HG03064 (cell line): ENCODE measurements at regions not wholly inside any gene's neighbourhood (a gene's known extent, or its start where the extent isn't known, plus 50 kb on each side); places are given as distances from the start of the nearest gene placed in this dataset.
"Not testable (repeated sequence)": the region's sequence is repeated elsewhere in the genome, so short reads cannot be mapped to it uniquely, and the experiment has no call there.

Experiments
- ATAC-seq: cut with Tn5 transposase; IDR thresholded peaks from one replicate; pipeline ENCODE4 v1.9.1; 2021; ENCODE audit warnings: low read depth; ENCODE audit not compliant: unreplicated experiment

DNA sequence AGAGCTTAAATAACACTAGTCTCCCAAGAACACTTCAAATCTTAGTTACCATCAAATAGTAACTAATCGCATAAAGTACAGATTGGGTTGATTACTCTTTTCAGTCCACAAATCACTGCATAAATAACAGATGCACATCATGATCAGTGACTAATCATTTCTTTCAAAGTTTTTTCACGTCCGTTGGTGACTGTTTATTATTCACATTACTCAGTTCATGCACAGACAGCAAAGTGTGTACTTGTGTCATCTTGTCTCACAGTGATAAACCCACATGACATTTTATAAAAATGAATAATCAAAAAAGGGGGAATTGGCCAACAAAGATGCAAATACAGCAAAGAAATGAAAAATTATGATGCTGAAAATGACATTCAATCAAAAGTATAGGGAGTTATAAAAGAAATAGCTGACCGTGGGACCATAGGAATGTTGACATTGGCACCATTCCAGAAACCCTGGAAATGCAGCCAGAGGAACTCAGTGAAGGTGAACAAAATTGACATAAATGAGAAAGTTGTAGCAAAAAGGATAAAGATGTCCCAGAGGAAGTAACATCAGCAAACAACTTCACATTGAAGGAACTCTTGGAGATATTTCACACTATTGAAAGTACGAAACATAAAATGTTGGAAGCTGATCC is 161.5 kb downstream of the SOX3 start:
- no peak for ATAC-seq

DNA sequence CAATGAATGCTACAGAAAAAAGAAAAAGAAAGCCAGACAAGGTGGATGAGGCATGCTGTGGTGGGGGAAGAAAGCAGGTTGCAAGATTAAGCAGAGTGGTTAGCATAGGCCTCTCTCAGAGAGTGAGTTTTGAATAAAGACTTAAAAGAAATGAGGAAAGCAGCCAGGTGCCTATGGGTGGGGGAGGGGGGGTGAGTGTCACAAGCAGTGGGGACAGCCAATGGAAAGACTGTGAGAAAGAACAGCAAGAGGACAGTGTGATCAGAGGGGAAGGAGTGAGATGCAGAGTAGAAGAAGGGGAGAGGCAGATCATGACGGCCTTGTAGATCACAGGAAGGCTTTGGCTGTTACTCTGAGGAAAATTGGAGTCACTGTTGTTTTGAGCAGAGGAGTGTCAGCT is 162.5 kb downstream of the SOX3 start:
- ATAC-seq, result no peak

DNA sequence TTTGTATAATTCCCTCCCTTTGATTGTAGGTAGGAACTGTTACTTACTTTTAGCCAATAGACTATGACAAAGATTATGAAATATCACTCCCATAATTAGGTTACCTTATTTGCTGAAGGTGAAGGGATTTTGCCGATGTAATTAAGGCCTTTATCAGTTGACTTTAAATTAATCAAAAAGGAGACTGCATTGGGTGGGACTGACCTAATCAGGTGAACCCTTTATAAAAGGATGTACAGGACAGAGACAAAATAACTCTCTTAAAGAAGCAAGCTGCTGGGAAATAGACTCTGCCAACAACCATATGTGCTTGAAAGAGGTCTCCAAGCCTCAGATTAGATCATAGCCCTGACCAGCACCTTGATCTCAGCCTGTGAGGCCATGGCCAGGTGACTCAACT is 167.6 kb downstream of the SOX3 start:
- no peak for ATAC-seq

DNA sequence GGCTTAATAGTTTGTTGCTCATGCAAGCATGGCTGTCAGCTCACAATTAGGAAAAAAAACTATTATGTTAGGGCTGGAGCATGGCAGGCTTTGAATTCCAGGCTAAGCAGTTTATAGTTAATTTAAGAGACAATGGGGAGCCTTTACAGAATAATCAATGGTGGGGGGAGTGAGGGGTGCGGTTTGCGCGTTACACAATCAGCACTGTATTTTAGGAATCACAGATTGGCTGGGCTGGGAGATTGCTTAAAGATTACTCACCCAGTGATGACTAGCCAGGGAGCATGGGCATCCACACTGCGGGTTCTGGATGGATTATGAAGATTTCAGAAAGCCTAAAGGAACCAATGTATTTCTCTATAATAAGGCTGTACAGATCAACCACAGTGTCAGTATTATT is 186.6 kb downstream of the SOX3 start:
- ATAC-seq, result no peak

DNA sequence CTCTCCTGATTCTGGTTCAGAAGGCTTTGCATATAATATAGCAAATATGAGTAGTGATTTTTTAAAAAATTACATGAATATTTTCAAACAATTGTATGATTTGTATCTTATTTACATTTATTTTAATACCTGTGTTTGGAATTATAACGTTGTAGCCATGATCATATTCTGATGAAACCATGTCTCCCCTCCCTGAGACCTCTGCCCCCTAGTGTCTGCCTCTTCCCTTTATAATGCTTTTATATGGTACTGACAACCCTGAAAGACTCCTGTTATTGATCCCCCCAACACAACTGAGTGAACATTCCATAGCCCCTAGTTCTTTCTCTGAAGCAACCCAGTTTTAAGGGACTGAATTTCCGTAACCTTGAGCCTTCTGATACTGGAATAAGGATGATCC is 187.4 kb downstream of the SOX3 start:
- ATAC-seq, result no peak

DNA sequence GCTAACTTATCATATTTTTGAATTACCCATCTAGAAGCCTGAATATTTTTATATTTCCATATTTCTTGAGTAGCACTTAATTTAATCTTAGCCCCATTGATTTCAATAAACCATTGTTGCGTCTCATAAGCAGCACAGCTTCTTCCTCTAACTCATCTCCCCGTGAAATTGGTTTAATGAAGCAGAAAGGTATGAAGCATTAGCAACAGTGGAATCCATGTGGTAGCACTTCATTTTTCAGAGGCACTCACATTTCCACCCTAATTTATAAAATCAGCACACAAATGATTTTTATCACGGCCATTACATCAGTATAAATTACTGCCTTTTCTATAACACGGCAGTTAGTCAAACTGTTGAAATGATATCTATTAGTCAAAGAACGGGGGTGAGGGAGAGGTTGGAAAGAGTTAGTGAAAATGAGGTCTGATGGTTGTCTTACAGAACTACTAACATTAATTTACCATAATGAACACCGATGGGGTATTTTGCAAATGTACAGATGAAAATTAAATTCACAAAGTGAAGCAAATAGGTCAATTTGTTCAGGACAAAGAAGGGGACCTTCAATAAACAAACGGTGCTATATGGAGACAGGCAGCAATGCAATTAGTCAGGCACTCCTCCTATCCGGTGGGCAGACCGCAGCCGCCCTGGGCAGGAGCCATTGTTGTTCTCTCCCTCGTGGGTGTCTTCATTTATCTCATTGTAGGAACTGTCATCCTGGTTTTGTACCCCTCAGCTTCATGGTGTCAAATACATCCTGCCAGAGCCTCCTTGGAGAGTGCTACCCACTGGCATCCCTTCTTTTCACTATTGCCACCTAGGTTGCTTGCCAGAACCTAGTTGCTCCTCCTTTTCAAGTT is 205.7 kb downstream of the SOX3 start:
- no peak for ATAC-seq

DNA sequence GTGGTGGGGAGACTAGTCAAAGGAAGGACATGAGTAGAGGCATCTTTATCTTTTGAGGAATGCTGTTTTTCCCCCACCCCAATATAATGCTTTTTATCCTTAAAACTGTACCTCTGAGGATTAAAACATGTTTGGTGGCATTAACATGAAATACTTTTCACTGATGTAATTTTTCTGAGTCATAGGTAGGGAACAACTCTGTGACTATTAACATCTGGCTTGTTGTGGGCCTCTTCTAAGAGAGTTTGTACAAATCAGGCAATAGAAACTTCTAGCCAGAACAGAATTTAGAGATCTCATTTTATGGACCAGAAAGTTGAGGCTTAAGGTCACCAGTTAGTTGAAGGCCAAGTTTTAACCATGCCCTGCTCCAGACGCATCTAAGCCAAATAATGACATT is 207.6 kb downstream of the SOX3 start:
- no peak for ATAC-seq

DNA sequence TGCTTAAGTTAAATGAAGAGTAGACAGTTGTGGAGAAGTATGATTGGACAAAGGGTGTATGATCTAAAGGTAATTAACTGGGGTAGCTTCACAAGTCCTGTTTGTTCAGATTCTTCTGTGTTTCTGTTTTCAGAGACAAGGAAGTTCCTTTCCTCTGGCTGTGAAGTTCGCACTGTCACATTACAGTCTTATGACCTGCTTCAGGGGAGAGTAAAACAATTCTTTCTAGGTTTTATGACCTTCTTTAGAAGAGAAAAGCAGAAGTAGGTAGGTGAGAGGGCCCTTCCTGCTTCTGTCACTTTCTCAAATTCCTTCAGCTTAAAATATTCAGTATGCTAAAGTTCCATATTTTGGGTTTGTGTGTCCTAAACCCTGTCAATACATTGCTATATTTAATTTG is 211.9 kb downstream of the SOX3 start:
- ATAC-seq, result no peak

DNA sequence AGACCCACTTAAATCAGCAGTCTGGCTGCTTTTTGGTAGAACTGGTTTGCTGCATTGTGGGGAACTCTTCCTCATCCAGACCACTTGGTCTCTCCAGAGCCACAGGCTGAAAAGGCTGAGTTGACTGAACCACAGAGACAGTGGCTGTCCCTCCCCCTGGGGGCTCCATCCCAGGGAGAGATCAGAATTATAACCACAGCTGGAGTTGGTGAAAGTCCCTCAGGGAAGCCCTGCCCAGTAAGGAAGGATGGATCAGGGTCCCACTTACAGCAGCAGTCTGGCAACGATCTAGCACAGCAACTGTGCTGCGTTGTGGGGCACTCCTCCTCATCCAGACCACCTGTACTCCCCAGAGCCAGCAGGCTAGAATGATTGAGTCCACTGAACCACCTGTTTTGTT is 212.7 kb downstream of the SOX3 start:
- ATAC-seq, result no peak

DNA sequence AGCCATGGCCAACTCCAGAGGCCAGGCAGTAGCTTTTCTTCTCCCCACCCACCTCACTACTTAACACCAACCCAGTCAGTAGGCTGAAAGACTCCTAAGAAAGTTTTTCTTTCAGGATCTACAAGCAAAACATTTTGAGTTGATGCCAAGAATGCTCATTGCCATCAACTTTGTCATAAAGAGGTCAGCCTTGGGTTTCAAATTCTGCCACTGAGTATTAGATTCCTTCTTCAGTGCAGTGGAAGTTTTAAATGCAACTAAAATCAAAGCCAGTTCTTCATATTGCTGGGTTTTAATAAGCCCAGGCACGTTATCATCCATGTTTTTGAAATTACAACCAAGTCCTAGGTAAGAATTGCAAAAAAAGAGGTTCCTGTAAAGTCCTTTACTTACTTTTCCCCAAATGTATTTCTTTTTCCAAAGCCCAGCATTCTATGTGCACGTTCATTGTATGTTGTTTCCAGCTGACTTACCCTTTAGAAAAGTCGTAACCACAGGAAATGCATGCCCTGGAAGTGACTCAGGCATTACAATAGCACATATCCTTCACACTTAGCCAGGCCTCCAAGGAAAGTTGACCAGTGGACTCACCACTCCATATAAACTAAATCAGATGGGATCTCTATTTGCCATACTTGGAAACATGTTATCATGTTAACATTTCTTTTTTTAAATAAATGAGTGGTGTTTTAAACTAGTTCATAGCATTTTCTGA is 229.9 kb downstream of the SOX3 start:
- no peak for ATAC-seq

DNA sequence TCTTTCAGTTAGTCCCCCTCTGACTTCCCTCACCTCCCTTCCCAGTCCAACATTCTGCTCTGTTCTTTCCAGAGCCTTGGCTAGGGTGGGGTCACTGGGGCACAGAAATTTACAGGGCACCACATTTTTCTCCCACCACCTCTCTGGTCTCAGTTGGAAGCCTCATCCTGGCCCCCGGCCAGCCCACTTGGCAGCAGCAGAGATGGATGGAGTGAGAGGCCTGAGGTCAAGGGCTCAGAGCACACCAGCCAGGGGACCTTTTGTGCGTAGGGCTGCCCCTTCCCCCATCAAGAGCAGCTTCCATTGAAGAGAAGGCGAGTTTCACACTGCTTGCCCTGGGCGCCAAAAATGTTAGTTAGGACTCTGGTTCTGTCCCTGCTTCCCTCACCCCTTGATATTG is 230.9 kb downstream of the SOX3 start:
- no peak for ATAC-seq

DNA sequence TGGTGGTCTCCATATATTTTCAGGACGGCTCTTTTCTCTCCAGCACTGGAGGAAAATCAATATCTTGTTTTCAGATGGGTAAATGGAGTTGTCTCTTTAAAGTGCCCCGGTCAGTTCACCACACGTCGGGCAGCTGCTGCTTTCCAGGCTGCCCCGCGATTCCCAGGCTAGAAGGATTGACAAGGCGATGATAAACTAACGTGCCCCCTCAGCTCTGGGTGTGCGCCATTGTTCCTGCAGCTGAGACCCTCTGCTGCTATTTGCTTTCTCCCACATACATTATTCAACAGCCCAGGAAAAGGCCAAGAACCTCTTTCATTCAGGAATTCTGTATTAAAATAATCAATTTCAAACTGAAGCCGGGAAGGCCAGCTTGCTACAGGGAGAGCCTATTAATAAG is 254.5 kb downstream of the SOX3 start:
- no peak for ATAC-seq

DNA sequence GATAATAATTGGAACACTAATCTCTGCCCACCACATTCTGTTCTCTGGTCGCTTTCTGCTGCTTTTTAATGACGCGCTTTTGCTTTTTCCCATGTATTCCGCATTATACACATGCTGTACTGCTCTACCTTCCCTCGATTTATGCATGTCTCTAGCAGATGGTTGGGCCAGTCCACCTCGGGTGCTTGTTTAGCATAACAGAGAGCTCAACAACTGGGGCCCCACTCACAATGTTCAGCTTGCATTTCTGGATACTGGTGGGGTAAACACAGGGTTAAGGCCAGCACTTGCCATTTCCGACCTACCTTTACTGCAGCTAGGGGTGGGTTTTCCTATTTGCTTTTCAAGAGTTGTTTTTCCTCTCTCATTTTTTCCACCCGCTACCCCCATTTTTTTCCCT is 255.8 kb downstream of the SOX3 start:
- no peak for ATAC-seq

DNA sequence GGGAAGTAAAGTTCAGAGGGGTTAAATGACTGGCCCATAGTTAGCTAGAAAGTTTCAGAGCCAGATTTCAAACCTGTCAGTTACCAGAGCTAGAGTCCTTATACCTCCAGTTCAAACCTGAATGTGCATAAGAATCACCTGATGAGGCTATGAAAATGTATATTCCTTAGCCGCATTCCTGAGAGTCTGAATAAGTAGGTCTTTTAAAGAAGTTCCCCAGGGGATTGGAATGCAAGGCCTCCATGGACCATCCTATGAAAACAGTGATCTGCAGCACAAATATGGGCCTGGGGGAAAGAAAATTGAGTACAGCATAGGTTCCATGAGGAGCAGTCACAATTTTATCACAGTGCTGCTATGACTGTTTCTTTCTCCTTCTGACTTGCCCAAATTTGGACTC is 263.9 kb upstream of the CXorf66 start:
- ATAC-seq, result no peak

DNA sequence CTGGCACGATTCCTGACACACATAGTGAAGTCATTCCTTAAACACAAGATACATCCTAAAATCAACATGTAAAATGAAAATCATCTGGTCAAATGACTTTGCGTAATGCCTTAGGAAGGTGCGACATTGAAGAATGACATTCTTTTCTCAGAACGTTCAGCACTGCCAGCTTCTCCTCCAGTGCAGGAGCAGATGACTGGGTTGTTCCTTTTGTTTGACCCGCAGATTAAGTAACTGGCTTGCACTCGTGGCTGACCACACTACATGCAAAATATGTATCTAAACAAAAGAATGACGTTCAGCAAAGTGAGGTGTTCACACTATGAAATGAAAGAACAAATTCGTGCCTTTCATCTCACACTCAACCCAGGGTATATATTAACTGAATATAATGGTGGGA is 260.7 kb upstream of the CXorf66 start:
- ATAC-seq, result not testable (repeated sequence)

DNA sequence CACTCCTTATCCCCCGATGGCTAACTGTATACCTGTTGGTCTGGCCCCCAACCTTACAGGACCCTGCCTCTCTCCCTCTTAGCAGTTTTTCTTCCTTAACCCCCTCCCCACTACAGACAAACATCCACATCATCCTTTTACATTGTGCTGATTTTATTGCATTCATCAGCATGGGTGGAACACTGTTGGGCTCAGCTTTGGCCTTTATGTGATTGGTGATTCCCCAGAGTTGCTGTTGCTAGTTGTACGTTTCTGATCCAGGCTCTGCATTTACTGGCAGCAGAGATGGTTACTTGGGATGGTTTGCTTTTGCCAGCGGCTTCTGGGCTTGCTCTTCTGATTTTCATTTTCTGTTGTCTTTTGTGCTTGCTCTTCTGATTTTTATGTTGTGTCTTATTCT is 250.6 kb upstream of the CXorf66 start:
- not testable (repeated sequence) for ATAC-seq

DNA sequence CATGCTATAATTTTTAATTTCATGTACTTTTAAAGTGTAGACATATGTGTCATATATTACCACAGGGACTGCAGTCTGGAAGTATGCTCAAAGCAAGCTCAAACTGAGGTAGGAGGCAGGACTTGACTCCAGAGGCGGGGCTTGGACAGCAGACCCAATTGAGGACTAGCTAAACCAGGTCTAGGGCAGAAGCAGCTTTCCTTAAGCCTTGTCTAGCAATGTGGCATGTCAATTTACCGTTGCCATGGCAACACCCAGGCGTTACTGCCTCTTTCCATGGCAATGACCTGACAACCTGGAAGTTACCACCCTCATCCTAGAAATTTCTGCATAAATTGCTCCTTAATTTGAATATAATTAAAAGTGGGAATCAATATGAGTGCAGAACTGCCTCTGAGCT is 249.2 kb upstream of the CXorf66 start:
- ATAC-seq, result not testable (repeated sequence)

DNA sequence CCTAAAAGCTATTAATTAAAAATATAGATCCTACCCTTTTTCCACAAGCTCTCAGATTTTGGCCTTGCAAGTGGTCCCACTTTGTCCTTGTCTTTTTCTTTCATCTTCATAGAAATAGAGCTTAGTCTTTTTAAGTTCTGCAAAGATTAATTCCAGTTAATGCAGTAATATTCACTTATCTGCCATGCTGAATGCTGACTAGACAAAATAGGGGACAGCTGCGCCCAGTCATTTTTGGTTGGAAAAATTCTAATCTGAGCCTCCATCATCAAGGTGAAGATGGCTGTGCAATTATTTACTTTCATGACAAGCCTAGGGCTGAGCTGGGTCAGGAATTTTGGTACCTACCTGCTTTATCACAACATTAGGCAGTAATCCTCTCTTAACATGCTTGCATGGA is 241.3 kb upstream of the CXorf66 start:
- ATAC-seq, result no peak

DNA sequence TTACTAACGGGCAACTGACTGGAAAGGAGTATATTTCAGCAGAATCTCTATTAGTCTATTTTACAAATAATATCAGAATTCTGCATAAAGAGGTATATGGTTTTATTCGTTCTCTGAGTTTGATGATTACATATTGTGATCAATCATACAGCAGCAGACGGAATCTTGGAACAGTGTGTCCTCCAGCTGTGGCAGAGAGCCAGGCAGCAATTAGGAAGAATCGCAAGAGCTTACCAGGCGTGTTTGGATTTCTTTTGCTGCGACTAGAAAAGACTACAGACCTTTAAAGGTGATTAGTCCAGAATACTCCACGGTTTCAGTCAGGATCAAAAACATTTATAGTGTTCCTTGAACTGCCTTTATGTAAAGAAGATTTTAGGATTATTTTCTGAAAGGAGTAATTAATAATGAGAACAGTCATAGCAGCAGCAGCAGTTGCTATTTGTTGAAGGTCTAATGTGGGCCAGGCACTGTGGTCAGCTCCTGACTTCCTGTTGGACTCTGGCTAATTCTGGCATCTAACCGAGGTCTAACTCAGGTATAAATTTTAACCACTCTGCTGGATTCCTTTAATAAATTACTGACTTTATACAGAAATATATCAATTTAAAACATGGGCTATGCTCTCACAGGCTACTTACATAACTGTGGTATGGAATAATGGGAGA is 225.3 kb upstream of the CXorf66 start:
- ATAC-seq, result no peak

DNA sequence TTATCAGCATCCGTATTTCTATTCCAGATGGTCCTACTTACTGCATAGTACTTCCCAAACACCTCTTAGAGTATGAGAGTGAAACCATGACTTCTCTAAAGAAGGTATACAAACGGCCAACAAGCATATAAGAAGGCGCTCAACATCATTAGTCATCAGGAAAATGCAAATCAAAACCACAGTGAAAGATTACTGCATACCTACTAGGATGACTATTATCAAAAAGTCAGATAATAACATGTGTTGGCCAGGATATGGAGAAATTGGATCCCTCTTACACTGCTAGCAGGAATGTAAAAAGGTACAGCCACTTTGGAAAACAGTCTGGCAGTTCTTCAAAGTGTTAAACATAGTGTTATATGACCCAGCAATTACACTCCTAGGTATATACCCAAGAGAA is 215.3 kb upstream of the CXorf66 start:
- no peak for ATAC-seq

DNA sequence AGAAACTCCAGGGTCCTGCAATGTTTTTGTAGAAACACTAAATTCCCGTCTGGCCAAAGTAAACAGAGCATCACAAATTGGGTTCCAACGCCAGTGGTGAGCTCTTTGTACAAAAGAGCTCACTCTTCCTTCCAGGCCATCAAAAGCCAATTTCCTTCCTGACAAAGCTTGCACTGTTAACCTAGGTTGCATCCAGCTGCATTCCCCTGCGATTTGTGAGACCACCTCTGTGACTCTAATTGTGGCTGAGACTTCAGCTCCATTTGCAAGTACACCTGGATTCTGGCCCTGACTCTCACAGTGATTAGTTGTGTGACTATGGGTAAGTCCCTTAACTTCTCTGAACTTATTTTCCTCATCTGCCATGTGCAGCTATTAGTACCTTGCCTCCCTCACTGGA is 212.5 kb upstream of the CXorf66 start:
- no peak for ATAC-seq
